ENCODE measurements at regions not wholly inside any gene's neighbourhood (a gene's known extent, or its start where the extent isn't known, plus 50 kb on each side); places are given as distances from the start of the nearest gene placed in this dataset.
A peak's percentile ranks its signal among the peaks of the same experiment; 100 is the strongest.
"Not testable (repeated sequence)": the region's sequence is repeated elsewhere in the genome, so short reads cannot be mapped to it uniquely, and the experiment has no call there.

DNA sequence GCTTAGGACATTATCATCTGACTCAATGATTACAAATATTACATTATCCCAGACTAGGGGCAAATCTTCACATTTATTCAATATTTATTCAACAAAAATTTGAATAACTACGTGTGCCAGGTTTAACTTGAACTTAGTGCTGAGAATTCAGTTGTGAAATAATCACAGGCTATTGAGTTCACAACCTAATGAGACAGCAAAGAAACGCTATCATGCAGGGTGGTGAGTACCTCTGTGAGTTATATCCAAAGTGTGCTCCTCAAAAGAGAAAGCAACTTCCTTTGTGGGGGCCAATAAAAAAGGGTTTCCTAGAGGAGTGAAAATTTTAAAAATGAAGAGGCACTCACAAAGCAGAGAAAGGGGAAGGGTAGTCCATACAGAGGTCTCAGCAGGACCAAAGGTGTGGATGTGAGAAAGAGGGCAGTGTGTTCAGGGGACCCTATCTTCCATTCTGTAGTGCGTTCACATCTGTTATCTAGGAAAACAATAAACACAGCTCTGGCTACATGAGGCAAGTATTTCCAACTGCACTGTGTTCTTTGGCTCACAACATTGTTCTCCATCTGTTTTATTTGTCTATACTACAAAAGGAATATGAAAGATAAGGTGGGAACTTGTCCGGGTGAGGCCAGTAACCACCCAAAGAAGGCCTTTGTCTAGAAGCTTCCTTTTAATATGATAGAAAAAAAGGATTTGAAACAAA is 155.4 kb upstream of the MARCKS start:
- no peak for DNase-seq (ENCODE audit: low spot score)

DNA sequence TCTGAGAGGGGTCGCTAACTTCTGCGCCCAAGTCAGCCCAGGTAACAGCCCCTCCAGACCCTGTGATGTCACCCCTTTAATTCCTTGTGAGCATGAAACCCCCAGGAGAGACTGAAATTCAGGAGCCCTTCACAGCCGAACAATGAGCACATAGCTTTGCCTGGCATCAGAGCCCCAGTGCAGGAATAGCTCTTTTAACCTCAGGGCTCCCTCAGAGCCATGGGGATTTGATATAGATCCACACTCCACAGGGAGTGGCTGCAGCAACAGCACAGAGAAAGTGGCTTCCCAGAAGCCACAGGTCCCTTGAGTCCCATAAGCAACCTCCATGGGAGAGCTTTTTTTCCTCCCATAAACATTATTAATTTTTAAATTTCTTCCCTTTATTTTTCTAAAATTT is 150.0 kb upstream of the MARCKS start:
- DNase-seq (ENCODE audit: low spot score): no peak

DNA sequence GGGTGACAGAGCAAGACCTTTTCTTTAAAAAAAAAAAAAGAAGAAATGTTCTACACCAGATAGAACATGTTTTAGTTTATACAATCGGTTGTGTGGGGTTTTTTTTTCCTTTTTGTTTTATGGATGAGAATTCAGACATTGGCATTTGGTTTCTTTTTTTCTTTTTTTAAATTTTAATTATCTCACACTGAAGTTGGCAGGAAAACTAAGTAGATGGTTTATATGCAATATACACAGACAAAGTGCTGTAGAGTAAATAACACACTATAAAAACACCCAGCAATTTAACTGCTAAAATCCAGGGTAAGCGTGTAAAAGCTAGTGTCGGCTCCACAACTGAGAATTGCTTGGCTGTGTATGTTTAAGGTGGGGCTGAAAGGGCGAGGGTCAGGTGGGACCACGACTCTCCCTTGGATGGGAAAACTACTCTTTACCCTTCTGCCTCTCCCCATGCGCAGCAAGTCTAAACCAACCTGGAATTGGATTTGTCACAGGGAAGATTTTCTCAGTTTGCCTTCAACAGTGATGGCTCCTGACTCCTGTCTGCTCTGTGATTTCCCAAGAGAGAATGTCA is 147.1 kb upstream of the MARCKS start:
- no peak for DNase-seq (ENCODE audit: low spot score)

DNA sequence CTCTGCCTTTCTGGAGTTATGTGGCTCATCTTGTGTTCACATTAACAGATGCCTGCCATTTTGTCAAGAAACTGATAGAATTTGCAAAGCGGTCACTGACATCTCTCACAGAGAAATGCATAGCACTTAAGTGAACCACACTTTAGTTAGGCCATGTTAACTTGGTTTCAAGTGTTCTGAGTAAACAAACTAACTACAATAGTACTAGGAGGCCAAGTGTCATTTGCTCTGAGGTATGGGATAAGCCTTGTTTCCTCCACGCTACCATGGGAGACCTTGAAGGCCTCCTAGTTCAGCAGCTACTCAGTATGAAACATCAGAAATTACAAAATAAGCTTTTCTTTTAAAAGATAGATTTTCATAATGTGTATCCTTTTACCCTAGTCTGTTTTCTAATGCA is 143.5 kb upstream of the MARCKS start:
- DNase-seq (ENCODE audit: low spot score): no peak

DNA sequence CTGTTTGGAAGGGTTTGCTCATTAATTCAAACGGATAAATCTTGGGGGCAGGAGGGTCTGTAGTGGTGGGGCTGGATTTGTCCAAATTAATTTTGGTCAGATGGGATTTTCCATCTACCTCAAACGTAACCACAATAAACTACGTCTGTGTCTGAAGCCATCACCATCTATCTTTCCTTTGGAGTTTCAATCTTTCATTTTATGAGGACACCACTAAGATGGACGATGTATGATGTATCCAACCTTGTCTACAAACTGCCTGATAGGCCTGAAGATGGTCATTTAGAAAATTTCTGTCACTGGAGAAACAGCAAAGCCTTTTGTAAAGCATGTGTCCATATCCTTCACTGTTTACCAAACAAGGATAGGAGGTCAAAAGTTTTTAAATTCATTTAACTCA is 138.6 kb upstream of the MARCKS start:
- no peak for DNase-seq (ENCODE audit: low spot score)

DNA sequence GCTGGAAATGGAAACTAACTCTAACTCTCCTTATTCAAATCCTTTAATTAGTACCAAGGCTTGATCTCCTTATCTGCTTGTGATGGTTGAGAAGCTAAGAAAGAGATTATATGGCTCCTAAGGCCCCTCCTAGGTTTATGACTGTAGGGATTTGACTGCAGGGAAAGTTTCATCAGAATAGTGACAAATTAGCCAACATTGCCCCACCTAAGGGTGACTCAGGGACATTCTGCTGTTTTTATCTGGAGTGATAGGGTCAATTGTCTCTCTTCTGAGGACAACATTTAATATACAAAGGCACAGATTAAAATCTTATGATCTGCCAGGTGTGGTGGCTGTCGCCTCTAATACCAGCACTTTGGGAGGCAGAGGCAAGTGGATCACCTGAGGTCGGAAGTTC is 138.1 kb upstream of the MARCKS start:
- no peak for DNase-seq (ENCODE audit: low spot score)

DNA sequence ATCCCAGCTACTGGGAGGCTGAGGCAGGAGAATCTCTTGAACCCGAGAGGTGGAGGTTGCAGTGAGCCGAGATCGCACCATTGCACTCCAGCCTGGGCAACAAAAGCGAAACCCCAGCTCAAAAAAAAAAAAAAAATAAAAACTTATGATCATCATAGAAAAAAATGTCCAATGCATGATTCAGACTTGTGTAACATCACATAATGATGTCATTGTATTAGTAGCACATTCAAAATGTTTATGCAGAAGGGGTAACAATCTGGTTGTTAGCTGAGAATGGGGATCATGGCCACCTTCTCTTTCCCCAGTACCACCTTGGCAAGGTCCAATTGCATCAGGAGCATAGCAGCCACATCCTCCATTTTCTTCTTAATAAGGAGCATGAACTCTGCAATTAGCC is 137.6 kb upstream of the MARCKS start:
- no peak for DNase-seq (ENCODE audit: low spot score)

DNA sequence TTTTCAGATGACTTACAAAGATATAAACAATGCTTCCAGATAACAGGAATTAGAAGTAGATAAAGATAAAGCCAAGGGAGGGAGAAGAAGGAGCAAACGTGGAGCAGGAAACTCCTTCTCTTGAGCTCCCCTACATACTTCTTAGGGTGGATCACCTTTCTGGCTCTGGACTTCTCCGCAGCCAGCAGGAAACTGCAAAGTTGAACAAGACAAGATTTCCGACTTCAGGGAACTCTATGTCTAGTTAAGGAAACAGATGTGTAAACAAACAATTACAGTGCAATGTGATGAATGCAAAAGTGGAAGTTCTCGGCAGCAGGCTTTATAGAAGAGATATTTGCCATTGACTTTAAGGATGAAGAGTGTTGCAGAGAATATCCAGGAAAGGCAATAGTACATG is 134.0 kb upstream of the MARCKS start:
- peak; percentile 75 for DNase-seq (ENCODE audit: low spot score)

DNA sequence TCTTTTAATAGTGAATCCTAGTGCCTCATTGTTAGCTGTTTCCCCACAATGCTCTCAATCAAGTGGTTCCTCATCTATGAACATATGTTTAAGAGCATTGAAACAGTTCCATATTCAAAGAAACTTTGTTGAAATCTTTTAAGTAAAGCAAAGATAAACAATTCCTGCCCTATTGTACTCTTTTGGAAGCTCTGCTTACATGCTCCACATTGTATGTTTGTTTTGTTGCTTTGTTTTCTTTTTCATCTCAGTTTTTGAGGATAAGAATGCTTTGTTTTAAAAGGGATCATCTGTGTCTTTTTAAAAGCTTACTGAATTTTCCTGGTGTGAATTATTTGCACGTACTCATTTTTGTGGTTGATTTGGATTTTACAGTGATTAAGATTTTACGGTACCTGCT is 132.2 kb upstream of the MARCKS start:
- DNase-seq (ENCODE audit: low spot score): not testable (repeated sequence)

DNA sequence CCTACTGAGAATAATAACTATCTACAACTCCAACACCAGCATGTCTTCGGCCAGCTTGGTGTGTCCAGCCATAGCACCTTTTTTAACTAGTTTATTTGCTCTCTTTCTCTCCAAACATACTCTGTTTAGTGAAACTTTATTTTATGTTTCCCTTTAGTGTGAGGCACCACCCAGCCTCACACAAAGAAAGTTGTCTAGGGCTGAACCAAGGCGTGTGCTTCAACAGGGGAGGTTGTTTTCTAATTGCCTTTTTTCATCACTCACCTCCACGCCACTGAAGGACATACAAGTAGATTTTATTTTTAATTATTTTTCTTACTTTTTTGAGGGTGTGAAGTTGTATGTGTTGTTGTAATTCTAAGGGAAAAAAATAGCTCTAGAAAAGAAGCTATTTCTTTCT is 125.6 kb upstream of the MARCKS start:
- no peak for DNase-seq (ENCODE audit: low spot score)

DNA sequence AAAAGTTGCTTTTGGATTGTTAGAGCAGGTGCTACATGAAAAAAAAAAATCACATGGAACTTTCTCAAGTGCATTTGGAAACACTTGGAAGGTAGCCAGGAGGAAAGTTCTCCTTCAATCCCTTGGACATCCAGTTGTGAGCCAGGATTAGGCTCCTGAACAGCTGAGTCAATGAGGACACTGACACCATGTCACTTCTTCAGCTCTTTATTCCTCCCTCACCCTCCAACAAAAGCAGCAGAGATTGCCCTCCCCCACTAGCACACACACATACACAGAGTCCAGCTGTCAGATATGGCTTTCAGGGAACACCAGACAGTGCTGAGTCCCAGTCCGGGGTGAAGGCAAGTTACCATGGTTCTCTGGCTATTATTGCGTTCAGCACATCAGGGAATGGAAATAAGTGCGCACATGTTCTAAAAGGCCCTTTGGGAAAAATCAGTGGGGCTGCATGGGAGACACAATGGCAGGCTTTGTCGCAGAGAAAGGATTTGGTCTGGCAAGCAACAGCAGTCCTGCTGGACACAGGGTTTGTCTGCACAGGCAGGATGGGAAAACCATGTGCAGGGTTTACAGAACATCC is 124.7 kb upstream of the MARCKS start:
- DNase-seq (ENCODE audit: low spot score): no peak

DNA sequence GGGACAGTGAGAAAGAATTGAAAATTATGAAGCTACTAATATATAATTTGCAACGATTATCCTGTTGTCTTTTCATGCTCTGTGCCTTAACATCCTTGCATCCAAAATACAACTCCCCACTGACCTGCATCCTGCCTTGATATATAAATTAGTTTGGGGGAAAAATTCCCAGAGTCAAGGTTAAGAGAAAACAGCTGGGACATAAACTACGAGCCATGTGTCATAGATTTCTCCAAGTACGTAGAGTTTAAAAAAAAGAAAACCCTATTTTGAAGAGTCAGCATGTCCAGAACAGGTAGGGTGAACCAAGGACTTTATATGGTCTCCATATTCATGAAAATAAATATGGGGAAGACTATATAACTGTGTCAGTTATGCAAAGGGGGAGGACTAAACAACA is 123.8 kb upstream of the MARCKS start:
- DNase-seq (ENCODE audit: low spot score): no peak

DNA sequence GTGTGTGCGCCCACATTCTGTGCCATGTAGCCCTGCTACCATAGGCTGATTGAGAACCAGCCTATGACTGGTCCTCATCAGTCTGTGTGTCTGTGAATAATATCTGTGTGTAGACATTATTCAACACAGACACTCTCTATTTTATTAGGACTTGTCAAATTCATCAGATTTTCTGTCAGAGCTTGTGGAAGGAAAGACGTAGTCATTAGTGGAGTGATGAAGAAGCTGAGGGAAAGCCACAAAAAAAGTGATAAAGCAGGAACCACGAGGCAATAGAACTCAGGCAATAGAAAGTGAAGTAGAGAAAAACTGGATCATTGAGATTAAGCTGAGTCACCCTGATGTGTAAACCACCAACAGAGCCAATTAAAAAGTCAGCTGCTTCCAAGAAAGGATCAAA is 122.2 kb upstream of the MARCKS start:
- no peak for DNase-seq (ENCODE audit: low spot score)

DNA sequence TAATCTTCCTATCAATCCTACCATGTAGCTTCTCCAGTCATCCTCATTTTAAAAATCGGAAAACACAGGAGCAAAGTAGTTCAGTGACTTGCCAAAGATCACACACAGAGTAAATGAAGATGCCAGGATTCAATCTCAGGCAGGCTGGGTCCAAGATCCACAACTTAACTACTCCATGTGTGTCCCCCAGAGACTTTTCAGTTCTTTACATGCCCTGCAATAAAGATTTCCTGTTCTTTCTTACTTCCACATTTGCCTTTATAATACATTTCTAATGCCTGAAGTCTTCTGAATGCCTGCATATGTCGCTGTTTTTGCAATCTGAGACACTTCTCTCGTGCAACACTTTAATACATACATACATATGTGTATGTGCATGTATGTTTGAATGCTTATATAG is 121.7 kb upstream of the MARCKS start:
- no peak for DNase-seq (ENCODE audit: low spot score)

DNA sequence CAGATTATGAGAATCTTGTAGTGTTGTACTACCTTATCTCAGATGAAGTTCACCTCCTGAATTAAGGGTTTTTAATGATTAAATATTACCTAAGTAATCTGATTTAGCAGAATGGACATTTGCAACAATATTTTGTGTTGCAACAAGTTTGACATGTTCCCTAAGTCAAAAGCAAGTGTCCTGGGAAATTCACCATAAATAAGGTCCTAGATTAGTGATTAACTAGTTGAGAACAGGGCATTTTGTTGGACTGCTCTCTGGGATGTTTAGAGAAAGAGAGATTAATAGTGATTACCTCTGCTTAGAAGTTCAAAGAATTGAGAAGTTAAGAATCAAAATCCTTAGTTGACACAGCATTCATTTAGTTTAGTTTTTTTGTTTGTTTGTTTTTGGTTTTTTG is 120.2 kb upstream of the MARCKS start:
- DNase-seq (ENCODE audit: low spot score): no peak

DNA sequence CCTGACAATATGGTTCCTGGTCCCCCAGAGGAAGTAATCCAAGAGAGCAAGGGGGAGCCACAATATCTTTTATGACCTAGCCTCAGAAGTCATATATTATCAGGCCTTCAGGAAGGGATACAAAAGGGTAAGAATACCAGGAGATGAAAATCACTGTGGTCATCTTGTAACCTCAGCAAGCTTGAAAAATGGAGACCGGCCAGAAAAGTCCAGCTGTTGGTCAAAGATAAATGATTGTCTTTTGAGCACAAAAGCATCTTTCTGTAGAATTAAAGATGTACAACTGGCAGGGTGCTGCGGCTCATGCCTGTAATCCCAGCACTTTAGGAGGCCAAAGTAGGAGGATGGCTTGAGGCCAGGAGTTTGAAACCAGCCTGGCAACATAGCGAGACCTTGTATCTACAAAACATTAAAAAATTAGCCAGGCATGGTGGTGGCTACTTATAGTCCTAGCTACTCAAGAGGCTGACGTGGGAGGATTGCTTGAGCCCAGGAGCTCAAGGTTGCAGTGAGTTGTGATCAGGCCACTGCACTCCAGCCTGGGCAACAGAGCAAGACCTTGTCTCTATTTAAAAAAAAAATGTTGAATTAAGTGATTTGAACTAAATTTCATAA is 118.0 kb upstream of the MARCKS start:
- DNase-seq (ENCODE audit: low spot score): no peak

DNA sequence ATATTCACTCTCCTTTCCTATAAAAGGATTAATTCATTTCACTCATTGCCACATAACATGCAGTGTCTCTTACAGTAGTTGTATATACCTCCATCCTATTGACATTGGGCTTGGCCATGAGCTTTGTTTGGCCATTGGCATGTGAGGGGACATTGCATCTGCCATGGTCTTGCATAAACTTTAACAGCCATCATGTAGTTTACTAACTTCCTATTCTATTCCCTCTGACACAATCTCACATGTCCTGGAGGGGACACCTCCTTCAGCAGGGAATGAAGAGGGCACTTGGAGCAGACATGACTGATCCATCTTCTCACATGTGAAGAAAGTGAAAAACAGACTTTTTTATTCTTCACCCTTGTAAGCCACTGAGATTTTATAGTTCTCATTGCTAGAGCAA is 115.5 kb upstream of the MARCKS start:
- no peak for DNase-seq (ENCODE audit: low spot score)

DNA sequence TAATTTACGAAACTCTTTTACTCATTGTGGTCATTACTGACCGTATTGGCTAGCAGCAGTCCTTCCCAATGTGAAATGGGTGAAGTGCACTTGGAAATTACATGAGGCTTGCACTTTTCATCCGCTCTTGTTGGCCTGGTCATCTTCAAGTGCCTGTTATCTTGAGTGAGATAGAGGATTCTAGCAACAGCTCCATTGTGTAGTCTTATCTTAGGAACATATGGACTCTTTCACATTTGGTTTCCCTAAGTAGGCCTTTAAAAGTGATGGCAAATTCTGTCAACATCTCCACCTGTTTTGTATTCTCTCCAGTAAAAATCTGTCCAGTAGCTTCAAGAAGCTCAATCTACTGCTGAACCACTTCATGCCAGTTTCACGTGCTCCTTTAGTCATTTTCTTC is 114.8 kb upstream of the MARCKS start:
- DNase-seq (ENCODE audit: low spot score): no peak

DNA sequence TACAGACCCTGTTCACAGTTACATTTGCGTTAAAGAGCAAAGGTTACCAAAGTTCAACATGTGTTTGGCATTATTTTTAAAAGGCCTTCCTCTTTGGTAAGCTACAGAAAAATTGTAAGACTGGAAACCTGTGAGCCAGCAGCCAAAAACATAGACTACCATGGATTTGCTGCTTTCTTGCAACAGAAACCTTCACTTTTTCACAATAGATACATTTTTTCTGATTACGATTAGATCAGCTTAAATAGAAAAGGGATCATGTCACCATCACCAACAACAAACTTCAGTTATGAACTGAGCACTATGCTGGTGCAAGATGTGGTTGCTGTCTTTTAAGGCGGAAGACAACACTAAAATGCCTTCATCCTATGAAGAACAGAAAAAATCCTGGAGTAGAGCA is 112.3 kb upstream of the MARCKS start:
- no peak for DNase-seq (ENCODE audit: low spot score)

DNA sequence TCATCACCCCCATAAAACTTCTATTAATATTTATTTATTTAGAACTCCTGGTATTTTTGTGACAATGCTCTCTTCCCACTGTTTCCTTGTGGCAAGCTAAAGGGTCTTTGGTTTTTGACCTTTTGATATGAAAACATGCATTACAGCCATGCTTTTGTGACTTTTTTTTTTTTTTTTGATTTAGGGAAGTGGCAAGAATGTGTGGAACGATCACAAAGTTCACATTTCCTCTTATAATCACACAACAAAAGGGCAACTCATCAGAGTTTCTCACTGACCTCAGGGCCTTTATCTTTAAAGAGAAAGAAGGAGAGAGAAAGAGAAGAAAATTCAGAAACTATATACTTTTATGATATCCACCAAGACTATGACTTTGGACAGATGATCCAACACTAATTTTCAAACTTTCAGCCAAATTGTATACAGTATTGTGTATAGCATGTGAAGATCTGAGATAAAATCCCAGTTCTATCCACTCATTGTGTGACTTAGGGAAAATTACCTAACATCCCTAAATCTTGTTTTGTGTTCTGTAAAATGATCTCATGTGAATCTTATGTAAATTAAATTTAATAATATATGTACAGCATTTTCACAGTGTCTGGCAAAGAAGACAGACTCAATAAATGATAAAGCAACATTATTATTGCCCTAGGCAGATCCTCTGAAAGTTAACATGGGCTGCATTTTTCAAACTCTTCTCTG is 106.8 kb upstream of the MARCKS start:
- no peak for DNase-seq (ENCODE audit: low spot score)

DNA sequence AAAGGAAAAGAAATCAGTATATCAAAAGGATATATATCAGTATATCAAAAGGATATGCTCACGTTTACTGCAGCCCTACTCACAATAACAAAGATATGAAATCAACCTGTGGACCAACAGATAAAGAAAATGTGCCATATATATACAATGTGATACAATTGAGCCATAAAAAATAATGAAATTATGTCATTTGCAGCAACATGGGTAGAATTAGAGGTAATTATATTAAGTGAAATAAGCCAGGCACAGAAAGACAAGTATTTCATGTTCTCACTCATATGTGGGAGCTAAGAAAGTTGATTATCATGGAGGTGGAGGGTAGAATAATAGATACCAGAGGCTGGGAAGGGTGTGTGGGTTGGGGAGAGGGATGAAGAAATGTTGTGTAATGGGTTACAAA is 102.9 kb upstream of the MARCKS start:
- DNase-seq (ENCODE audit: low spot score): no peak

DNA sequence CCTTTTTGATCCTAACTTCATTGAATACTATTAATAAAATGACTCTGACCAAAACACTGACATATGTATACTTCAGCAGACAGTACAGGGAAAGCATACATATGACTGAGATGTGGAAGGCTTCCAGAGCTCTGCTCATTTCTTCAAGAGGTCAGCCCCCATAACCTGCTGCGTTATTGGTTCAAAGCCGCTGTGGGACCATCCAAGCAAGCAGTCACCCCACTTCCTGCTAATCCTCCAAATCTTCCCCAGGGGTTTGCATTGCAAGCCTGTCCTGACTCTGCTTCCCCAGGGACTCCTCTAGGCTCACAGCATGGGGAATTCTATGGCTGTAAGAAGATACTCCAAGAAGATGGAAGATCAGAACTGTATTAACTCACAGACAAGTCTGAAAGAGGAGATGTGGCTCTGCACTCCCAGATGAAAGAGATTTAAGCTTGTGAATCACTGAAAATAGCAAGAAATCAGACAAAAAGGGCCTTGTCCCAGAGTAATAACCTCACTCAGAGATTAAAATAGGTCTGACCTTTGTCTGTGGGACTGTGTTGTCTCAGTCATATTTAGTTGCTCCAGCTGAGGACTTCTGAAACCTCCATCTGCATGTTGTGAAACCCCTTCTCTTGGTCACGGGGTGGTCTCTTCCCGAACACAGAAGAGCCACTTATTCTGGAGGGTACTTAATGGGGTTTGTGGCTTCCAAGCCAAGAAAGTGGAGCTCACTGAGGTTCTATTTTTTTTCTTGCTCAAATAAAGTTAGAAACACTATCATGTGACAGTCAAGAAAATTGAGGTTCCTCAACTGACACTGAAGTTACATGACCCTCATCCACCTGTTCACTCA is 101.5 kb upstream of the MARCKS start:
- DNase-seq (ENCODE audit: low spot score): no peak
